T-helper 1 cell treated with Interleukin-12 subunit alpha and Interleukin-12 subunit beta and Interleukin-4 antibody, amounts not matched to agents 30 μg/mL and 1 μg/mL, for 36 hours (primary cell): ENCODE measurements at regions not wholly inside any gene's neighbourhood (a gene's known extent, or its start where the extent isn't known, plus 50 kb on each side); places are given as distances from the start of the nearest gene placed in this dataset.

Experiments
- H3K27ac Mint-ChIP-seq: one replicate; pipeline ENCODE4 v1.8.0; 2021; ENCODE audit warnings: mild to moderate bottlenecking, mixed read lengths
- H3K27me3 Mint-ChIP-seq: one replicate; pipeline ENCODE4 v1.8.0; 2021; ENCODE audit warnings: low read depth, mixed read lengths
- H3K36me3 Mint-ChIP-seq: one replicate; pipeline ENCODE4 v1.8.0; 2021; ENCODE audit warnings: low read depth, mixed read lengths
- H3K4me1 Mint-ChIP-seq: one replicate; pipeline ENCODE4 v1.8.0; 2021; ENCODE audit warnings: low read depth, mixed read lengths
- H3K4me3 Mint-ChIP-seq: one replicate; pipeline ENCODE4 v1.8.0; 2021; ENCODE audit warnings: mild to moderate bottlenecking, moderate library complexity, mixed read lengths
- H3K9me3 Mint-ChIP-seq: one replicate; pipeline ENCODE4 v1.8.0; 2021; ENCODE audit warnings: mixed read lengths

DNA sequence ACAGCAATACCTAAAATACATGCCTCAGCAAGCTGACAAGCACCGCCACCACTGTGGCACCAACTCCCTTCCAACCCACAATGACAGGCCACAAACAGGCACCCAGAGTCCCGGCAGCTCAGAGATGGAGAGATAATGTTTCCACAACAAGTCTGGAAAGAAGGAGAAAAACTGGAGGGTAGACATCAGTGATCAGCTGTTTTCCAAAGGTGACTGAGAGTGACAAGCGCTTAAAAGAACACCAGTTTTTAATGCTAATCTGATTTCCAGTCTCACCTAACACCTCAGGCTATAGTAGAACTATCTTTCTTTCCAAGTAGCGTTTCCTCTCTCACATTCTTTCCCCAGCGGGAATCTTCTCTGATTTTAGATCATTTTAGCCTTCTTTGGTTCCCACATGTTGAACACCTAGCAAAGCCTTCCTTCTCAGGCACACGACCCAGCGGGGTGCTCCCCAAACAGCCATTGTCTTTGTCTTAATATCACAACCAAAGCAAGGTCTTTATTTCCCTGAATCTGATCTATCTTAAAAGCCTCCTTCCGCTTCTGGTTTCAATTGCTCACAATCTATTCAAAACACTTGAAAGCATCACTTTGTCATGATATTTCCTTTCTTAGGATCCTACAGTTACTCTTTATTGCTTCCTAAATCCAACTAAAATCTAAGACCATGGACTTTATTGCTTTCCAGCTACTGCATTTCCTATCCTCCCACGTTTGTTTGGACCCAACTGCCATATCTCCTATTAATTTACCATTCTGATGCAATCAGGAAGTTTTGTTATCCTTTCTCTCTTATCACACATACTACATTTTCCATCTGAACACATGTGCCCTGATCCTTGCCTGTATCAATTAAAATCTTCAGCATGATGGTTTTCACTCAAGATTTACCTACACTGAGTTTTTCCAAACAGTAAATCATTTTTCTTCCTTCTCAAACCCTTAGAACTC, 282.7 kb downstream of the ADGB start:
- Mint-ChIP-seq H3K4me1 (peaks cover 1% of the 10 kb centered on the region), H3K27ac (no peak overlapping the region), H3K4me3 (no peak overlapping the region), H3K36me3 (no peaks in the 10 kb centered on the region), H3K27me3 (no peaks in the 10 kb centered on the region), H3K9me3 (peaks cover 9% of the 10 kb centered on the region)

DNA sequence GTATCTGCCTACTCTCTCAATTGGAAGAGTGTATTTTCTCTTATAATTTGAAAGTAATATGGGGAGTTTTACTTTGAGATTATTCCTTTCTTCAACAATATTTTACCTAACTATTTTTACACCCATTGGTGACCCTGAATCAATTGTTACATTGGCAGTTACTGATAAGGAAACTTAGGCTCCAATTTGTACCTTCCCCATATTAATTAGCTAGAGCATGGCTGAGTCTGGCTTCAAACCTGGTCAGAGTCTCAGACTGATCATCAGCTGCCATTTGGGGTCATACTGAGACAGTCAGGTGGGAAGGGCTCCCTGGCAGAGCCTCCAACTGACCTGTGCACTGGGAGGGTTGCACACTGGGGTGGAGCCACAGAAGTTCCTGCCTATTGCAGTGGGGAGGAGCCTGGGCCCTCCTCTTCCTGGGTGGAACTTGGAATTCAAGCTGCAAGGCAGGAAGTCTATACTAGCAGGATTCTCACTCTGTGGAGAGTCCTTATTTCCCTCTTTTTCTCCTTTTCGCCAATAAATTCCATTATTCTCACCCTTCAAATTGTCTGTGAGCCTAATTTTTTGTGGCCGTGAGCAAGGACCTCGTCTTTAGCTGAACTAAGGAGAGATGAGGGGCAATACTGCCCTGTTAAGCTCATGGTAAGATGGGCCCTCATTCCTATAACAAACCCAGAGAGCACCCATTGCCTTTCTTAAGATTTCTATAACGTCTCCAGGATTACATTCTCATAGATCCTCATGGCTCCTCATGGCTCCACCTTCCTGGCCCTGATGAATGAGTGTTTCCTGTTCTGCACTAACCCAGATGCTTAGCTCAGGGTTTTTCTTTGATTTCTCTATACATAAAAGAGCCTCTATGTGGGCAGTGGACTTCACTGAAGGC, 285.1 kb downstream of the ADGB start:
- Mint-ChIP-seq H3K4me3 (no peak overlapping the region), H3K36me3 (no peaks in the 10 kb centered on the region), H3K4me1 (no peaks in the 10 kb centered on the region), H3K9me3 (peaks cover 9% of the 10 kb centered on the region), H3K27me3 (no peaks in the 10 kb centered on the region), H3K27ac (no peak overlapping the region)

DNA sequence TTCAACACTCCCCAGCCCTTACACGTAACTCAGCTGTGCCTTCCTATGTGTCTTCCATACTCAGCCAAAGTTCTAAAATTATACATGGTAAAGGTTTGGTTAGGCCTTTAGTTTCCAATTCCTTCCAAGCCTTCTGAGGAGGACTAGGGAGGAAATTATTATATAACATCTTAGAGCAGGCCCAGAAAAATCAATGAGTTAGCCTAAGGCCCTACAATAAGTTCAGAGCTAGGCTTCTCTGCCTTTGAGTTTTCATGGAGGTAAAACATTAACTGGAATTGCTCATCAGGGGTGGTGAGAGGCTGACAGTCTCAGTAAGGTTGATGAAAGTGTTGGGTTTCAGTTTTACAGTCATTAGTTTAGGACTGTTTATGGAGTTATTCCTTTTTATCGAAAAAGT, 286.0 kb downstream of the ADGB start:
- H3K4me3 Mint-ChIP-seq, result no peak overlapping the region
- no peaks in the 10 kb centered on the region for H3K27me3 Mint-ChIP-seq
- H3K36me3 Mint-ChIP-seq, result no peaks in the 10 kb centered on the region
- H3K9me3 Mint-ChIP-seq, result peaks cover 9% of the 10 kb centered on the region
- H3K27ac Mint-ChIP-seq, result no peak overlapping the region
- H3K4me1 Mint-ChIP-seq, result no peaks in the 10 kb centered on the region

DNA sequence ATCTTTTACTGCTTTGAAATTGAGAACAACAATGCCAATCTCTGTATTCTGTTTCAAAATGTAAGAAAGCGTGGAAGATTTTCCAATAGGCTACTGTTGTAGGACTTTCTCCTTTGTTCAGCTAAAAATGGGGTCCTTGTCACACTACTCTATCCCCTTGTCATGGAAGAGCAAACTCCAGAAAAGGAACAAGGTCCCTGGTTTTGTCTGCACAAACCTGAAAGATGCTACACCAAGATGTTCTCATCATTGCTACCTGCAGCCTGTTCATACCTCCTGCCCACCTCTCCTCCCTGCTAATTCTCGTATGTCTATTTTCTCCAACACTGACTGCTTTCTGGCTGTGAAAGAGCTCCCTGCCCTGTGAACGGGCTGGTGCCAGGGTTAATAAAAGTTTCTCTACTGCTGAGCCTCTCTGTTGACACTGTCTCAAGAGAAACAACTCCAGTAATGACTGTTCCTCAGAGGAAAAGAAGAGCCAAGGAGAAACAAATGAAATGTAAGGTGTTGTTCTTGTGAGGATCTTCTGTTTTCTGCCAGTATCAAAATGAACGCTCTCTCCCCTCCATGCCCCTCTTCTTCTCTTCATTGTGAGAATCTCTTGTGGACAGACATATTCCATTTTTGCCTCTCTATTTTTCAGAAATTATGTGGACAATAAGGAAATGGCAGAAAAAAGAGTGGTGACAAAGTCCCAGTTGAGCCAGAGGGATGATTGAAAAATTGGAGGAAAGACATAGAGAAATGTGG, 287.1 kb downstream of the ADGB start:
- H3K9me3 Mint-ChIP-seq, result peaks cover 9% of the 10 kb centered on the region
- no peaks in the 10 kb centered on the region for H3K27me3 Mint-ChIP-seq
- no peaks in the 10 kb centered on the region for H3K4me1 Mint-ChIP-seq
- no peak overlapping the region for H3K27ac Mint-ChIP-seq
- H3K36me3 Mint-ChIP-seq, result no peaks in the 10 kb centered on the region
- no peak overlapping the region for H3K4me3 Mint-ChIP-seq

DNA sequence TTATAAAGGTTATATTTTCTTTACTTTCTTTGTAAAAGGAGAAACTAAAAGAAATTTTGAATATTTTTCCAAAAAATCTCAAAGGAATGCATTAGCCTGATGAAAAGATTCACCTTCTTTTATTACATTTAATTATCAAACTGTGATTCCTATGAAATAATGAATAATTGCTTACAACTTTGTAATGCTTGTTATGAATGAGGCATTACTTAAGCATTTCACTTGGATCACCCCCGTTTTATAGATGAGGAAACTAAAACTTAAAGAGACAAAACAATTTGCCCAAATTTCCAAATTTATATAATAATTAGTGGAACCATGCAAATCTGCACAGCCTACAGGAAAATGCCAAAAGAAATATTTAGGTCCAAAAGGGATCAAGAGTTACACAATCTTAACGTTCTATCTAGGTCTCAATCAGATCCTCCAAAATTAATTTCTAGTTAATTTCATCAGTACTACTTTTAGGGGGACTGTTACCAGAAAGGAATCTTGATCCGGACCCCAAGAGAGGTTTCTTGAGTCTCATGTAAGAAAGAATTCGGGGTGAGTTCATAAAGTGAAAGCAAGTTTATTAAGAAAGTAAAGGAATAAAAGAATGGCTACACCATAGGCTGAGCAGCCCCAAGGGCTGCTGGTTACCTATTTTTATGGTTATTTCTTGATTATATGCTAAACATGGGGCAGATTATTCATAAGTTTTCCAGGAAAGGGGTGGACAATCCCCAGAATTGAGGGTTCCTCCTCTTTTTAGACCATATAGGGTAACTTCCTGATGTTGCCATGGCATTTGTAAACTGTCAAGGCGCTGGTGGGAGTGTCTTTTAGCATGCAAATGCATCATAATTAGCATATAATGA, 288.0 kb downstream of the ADGB start:
- Mint-ChIP-seq H3K27me3 (no peaks in the 10 kb centered on the region), H3K27ac (no peak overlapping the region), H3K9me3 (peaks cover 9% of the 10 kb centered on the region), H3K4me1 (peaks cover under 1% of the 10 kb centered on the region), H3K36me3 (no peaks in the 10 kb centered on the region), H3K4me3 (no peak overlapping the region)

DNA sequence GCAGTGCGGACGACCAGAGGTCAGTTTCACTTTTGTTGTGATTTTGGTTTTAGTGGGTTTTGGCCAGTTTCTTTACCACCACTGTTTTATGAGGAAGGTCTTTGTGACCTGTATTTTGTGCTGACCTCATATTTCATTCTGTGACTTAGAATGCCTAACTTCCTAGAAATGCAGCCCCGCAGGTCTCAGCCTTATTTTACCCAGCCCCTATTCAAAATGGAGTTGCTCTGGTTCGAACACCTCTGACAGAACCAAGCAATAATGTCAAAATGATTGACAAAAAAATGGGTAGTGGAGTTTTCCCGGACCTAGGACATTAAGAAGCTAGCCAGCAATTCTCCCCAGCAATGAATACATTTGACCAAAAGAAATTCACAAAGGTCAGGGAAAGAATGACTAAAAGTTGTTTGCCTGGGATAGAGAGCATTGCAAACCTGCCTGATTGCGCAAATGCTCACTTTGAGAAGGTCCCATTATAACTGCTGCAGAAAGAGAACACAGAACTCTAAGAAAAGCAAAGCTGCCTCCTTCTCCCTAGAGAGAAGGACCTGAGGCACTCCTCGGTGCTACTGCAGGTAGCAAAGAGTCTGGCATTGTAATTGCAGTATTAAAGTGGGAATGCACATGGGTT, 288.8 kb downstream of the ADGB start:
- Mint-ChIP-seq H3K9me3 (peaks cover 9% of the 10 kb centered on the region), H3K27ac (no peak overlapping the region)

DNA sequence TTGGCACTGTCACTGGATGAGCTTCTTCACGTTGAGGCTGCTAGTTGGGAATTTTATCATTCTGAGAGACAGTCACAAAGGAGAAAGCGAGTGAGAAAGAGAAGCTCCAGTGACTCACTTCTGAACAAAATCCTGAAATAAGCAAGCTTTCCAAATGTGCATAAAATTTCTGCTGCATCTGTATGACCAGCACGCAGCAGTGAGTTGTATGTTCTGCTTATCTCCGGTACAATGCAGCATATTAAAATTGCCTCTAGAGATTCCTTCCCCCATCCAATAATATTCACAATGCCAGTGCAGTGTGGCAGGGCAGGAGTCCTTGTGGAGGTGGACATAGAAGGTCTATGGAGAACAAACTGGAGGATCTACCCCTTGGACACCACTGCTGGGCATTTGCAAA, 290.5 kb downstream of the ADGB start:
- H3K4me3 Mint-ChIP-seq, result no peak overlapping the region
- no peaks in the 10 kb centered on the region for H3K27me3 Mint-ChIP-seq

More for the DNA sequence above, 288.8 kb downstream of the ADGB start:
- no peak overlapping the region for H3K4me3 Mint-ChIP-seq
- peaks cover 6% of the 10 kb centered on the region for H3K4me1 Mint-ChIP-seq
- no peaks in the 10 kb centered on the region for H3K36me3 Mint-ChIP-seq
- no peaks in the 10 kb centered on the region for H3K27me3 Mint-ChIP-seq

DNA sequence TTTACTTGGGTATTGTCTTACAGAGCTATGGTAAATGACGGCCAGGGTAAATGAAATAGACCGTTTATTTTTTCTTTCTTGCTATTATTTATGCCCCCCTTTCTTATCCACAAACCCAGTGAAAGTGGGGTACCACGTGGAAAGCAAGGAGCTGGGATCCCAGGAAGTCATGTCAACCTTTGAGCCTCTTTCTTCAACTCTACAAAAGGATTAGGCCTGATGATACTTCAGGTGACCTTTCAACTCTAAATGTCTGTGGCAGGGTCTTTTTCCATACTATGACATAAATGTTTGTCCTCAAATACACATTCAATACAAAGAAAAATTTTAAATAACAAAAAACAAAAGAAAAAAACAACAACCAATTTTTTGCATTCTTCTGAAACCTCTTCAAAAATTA, 291.4 kb downstream of the ADGB start:
- peaks cover 4% of the 10 kb centered on the region for H3K9me3 Mint-ChIP-seq
- H3K27me3 Mint-ChIP-seq, result no peaks in the 10 kb centered on the region
- H3K36me3 Mint-ChIP-seq, result no peaks in the 10 kb centered on the region
- H3K27ac Mint-ChIP-seq, result no peak overlapping the region
- peaks cover 9% of the 10 kb centered on the region for H3K4me1 Mint-ChIP-seq
- H3K4me3 Mint-ChIP-seq, result no peak overlapping the region

More for the DNA sequence above, 290.5 kb downstream of the ADGB start:
- Mint-ChIP-seq H3K4me1 (peaks cover 9% of the 10 kb centered on the region), H3K9me3 (peaks cover 9% of the 10 kb centered on the region), H3K27ac (no peak overlapping the region), H3K36me3 (no peaks in the 10 kb centered on the region)

DNA sequence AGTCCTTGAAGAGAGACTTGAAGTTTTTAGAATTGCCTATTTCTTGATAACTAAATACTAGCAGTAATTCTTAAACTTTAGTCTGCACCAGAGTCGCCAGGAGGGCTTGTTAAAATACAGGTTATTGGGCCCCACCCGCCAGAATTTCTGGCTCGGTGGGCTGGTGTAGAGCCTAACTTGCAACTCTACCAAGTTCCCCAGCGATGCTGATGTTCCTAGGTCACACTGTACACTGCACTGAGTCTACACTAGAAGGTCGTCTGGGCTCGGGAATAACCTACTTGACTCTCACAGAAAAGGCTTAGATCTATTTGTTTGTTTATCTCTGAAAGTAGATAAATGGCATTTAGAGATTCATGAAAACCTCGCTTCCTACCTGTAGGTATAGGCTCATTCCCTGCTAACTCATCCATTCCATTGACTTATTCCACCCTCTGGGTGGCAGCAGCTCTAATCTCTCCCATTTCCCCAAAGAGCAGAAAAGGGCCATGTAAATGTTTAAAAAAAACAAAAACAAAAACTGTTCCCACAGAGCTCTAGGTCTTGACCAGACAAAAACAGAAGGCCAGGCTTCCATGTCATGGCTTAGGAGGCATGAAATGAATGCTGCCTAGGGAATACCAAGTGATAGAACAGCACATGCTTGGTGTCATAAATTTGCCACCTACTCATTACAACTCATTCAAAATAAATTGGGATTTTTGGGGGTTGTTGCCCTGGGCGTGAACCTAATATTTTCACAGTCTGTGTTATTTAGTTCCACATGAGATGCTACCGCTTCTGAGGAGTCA, 292.1 kb downstream of the ADGB start:
- Mint-ChIP-seq H3K27me3 (no peaks in the 10 kb centered on the region), H3K36me3 (no peaks in the 10 kb centered on the region), H3K27ac (no peak overlapping the region), H3K9me3 (peaks cover 4% of the 10 kb centered on the region), H3K4me3 (no peak overlapping the region), H3K4me1 (peaks cover 9% of the 10 kb centered on the region)

DNA sequence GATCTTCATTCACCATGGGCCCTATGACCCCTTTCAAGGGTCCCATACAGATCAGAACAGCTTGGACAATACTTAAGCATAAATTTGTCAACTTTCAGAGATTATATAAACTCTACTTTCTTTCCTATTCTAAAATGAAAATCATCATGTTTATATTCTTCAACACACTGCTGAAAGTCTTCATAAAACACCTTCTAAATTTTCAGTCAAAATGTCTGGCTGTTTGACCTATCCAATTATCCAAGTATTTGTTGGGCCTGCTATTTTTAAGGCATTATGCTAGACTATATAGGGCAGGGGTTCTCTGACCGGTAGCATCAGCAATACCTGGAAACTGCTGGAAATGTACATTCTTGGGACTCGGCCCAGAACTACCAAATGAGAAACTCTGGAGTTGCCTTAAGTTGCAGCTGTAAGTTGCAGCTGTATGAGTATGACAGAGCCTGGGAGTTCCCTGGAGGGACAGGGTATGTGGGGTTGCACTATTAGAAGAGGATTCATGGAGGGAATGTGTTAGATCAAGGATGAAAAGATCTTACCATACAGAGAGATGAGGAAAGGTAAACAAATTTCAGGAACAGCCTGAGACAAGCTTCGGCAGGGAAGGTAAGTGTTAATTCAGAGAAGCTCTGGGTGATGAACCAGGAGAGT, 293.0 kb downstream of the ADGB start:
- no peak overlapping the region for H3K4me3 Mint-ChIP-seq
- H3K36me3 Mint-ChIP-seq, result no peaks in the 10 kb centered on the region
- no peaks in the 10 kb centered on the region for H3K9me3 Mint-ChIP-seq
- peaks cover 3% of the 10 kb centered on the region for H3K27me3 Mint-ChIP-seq
- H3K27ac Mint-ChIP-seq, result no peak overlapping the region
- peaks cover 9% of the 10 kb centered on the region for H3K4me1 Mint-ChIP-seq

DNA sequence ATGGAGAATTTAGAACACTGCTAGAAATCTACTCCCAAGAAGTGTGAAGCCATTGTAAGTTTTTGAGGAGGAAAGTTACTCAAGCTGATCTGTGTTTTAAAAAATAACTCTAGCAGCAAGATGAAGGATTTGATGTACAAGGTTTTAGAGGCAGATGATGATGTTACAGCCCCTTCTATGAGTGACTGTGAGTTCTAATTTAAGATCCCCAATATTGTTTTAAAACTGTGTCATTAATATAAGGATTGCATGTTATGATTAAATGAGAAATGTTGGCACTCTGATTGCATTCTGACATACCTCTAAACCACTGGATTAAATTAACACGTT, 293.5 kb downstream of the ADGB start:
- Mint-ChIP-seq H3K4me1 (peaks cover 9% of the 10 kb centered on the region), H3K27ac (no peak overlapping the region), H3K4me3 (no peak overlapping the region), H3K36me3 (no peaks in the 10 kb centered on the region), H3K27me3 (peaks cover 7% of the 10 kb centered on the region), H3K9me3 (no peaks in the 10 kb centered on the region)

DNA sequence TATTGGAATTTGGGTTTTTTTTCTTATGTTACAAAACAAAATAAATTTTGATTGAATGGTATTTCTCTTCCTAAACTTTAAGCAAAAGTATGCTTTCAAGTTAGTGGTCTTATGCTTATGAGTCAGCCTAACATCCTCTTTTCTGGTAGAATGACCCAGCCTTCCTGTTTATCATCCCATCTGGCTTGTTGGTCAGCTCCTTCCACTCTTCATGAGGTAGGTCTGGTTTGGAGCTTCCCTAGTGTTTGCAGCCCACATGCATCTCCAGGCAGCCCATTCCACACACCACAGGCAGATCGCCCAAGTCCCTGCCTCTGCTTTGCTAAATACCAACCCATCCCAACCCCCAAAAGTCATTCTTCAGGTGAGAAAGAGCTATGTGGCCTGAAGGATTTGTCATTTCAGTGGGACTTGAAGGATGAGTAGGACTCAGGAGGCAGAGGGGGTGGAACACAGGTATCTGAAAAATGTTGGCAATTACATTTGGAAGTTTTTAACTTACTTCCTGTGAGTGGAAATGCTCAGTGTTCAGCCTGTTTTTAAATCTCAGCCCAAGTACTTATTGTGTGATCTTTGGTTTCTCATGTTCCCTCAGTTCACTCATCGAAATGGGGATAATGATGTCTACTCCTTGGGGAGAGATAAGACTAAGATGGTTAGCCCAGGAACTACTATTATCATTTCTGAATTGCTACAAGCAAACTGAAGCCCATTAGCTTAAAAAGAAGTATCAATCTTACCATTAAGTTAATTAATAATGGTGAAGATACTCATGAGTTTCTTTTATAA, 294.0 kb downstream of the ADGB start:
- Mint-ChIP-seq H3K27ac (no peak overlapping the region), H3K27me3 (peaks cover 13% of the 10 kb centered on the region), H3K36me3 (no peaks in the 10 kb centered on the region), H3K9me3 (no peaks in the 10 kb centered on the region), H3K4me3 (no peak overlapping the region), H3K4me1 (peaks cover 9% of the 10 kb centered on the region)
